VCaP (cell line): ENCODE measurements at regions not wholly inside any gene's neighbourhood (a gene's known extent, or its start where the extent isn't known, plus 50 kb on each side); places are given as distances from the start of the nearest gene placed in this dataset.

ENCODE experiments used
- H3K27ac ChIP-seq: fragments of 450-650 bp; 2 replicates; pipeline ENCODE4 v1.5.1; 2017
- TF ChIP-seq, protein P1 (sequence below): fragments of 450-650 bp; conservative IDR thresholded peaks from 2 replicates; pipeline ENCODE4 v1.5.1; 2017; ENCODE audit warnings: mild to moderate bottlenecking, moderate library complexity

DNA sequence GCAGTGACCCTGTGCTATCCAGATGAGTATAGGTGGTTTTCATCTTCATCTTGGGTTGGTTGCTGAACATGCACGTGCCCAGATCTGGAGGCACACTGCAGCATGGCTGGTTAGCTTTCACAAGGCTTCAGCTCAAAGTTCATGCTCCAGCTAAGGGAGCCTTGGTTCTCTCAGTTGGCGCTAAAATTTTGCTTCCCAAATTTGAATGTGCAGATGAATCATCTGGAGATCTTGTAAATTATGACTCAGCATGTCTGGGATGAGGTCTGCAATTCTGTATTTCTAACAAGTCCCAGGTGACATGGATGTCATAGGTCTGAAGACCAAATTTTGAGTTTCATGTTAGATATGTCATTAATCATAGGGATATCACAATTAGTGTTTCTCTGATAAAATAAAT, 230.8 kb downstream of the FOXA2 start:
- no peak overlapping the region for H3K27ac ChIP-seq
- TF ChIP-seq, protein P1, sequence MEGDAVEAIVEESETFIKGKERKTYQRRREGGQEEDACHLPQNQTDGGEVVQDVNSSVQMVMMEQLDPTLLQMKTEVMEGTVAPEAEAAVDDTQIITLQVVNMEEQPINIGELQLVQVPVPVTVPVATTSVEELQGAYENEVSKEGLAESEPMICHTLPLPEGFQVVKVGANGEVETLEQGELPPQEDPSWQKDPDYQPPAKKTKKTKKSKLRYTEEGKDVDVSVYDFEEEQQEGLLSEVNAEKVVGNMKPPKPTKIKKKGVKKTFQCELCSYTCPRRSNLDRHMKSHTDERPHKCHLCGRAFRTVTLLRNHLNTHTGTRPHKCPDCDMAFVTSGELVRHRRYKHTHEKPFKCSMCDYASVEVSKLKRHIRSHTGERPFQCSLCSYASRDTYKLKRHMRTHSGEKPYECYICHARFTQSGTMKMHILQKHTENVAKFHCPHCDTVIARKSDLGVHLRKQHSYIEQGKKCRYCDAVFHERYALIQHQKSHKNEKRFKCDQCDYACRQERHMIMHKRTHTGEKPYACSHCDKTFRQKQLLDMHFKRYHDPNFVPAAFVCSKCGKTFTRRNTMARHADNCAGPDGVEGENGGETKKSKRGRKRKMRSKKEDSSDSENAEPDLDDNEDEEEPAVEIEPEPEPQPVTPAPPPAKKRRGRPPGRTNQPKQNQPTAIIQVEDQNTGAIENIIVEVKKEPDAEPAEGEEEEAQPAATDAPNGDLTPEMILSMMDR = no peak

DNA sequence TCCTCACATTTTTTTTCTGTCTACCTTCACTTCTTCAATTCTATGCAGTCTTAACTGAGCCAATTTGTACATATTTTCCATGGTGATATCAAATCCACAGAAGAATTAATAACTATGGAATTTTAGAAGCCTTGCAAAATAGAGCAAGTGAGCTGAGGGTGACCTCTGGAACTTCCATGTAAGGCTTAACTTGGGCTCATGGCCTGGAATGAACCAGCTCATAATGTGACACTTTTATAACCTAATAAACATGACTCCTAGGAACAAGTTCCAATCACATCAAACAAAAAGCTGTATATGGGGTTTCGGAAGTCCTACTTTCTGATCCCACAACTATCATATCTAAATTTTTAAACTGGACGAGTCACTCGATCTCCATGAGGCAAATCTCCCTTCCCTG, 232.4 kb downstream of the FOXA2 start:
- TF ChIP-seq, protein P1 = no peak
- no peak overlapping the region for H3K27ac ChIP-seq

DNA sequence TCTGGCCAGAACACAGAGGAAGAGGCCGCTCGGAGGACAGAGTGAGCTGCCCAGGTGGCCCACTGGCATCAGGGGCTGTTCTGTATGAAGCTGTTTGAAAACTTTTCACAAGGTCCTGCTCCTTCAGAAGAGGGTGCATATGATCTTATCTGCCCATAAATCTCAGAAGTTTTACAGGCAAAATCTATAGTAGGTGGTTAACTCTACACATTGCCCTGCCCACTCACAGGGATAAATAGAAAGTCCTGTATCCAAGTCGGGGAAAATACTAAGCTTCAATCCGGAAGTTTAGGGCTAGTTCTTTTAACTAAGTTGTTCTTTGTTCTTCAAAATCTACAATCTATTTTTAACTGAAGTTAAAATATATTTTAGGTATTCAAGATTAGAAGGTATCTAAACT, 233.7 kb downstream of the FOXA2 start:
- no peak overlapping the region for H3K27ac ChIP-seq
- TF ChIP-seq, protein P1 = no peak

DNA sequence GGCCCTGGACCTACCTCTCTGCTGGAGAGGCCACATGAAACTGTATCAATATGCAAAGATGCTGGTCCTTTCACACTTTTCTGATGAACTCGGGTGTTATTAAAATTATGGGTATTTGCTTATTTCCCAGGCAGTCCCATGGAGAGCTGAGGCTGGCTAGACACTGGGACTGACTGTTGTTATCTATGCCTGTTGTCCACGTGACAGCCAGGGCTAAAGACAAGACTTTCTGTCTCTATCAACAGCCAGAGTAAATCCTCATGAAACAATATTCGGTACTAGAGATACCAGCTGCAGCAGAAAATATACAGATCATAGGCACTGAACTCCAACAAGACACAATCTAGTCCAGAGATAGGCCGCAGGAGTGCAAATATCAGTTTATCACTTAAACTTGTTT, 236.4 kb downstream of the FOXA2 start:
- H3K27ac ChIP-seq = no peak overlapping the region
- TF ChIP-seq, protein P1 = no peak

DNA sequence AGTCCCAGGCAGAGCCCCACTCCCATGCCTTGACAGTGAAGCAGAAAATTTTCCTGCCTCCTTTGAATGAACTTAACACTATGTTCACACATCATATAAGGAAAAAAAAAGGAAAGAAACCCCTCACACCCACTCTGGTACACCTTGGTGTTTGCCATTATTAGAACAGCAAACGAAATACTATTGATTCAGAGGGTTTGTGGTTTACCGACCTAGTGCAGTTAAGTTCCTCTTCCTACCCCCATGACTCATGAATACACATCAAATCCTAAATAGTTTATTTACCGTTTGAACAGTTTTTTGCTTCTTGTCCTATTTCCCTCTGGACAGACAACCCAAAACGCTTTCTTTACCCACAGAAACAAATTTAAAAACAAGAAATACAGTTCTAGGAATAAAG, 237.7 kb downstream of the FOXA2 start:
- TF ChIP-seq, protein P1 = no peak

DNA sequence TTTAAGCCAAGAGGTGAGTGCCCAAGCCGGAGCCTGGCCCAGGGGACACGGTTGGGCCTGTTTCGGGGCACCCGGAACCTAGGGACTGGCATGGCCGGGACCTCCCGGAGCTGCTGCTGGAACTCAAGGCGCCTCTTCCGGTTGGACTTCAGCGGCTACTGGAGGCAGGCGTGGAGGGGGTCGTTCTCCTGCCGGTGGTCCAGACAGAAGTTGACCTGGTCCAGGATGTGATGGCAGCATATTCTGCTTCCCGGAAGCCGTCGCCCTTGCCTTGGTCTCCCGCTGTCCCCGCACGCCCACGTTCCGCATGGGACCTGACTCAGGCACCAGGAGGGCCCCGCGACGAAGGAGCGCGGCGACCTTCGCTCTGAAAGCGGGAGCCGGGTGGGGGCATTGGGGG, 240.8 kb downstream of the FOXA2 start:
- H3K27ac ChIP-seq = no peak overlapping the region
- TF ChIP-seq, protein P1 = no peak

More for the DNA sequence above, 237.7 kb downstream of the FOXA2 start:
- H3K27ac ChIP-seq = no peak overlapping the region

DNA sequence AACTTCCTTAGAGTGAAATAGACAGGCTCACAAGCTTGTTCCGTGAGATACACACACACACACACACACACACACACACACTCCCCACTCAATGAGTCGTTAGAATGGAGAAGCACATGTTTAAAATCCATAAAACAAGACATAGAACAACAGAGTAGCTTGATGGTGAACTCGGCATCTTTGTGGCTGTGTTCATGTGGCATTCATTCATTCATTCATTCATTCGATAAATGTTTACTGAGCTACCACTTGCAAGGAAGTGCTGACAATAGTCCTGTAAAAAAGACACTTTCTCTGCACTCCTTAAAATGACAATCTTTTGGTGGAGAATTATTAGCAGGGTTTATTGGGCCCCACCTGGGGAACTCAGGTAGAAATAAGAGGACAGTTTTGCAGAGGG, 242.0 kb downstream of the FOXA2 start:
- H3K27ac ChIP-seq = no peak overlapping the region
- TF ChIP-seq, protein P1 = no peak

DNA sequence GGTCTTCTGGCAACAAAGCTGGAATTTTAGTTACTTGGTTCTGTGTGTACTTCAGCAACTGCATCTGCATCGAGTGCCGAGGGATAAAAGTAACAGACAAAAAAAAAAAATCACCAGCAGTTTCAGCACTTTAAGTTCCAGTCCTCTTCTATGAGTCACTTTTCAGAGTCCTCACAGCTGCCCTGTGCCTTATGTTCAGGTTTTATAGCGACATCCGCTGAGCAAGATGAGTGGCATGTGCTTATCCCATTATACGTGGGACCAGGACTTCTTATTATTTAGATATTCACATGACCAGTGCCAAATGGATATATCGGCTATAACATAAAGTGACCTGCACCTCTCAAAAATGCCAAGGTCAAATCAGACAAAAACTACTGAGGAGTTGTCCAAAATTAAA, 242.9 kb downstream of the FOXA2 start:
- H3K27ac ChIP-seq = no peak overlapping the region
- TF ChIP-seq, protein P1 = no peak
